Ovary (tissue), 3 donors: ENCODE measurements at regions not wholly inside any gene's neighbourhood (a gene's known extent, or its start where the extent isn't known, plus 50 kb on each side); places are given as distances from the start of the nearest gene placed in this dataset.

ENCODE experiments used
- CTCF ChIP-seq, 3 donors: fragments of 450-650 bp in 2 of 3; fragments of 200-600 bp in 1 of 3; IDR thresholded peaks; one replicate each; pipeline versions ENCODE4 v1.5.1 to v1.8.0; 2016 to 2022; ENCODE audit warnings: antibody characterized with exemption in 3 of 3, mild to moderate bottlenecking in 1 of 3
- EP300 ChIP-seq: sonication (generic); formaldehyde crosslinking; IDR thresholded peaks from one replicate; pipeline ENCODE4 v1.6.1; 2017; ENCODE audit warnings: antibody characterized with exemption
- POLR2A ChIP-seq: fragments of 450-650 bp; IDR thresholded peaks from one replicate; pipeline ENCODE4 v1.6.1; 2017; ENCODE audit warnings: antibody characterized with exemption, mild to moderate bottlenecking, moderate library complexity
- donor health status: DM: no; HTN: no; CAD: no.

GRCh38 chr18:6564950-6565814 lies 150.5 kb upstream of the L3MBTL4 start:
- TF ChIP-seq CTCF (IDR thresholded peaks at IDR 0.05) (no peak), EP300 (no peak), POLR2A (no peak)
